GM20000 (cell line): ENCODE measurements at regions not wholly inside any gene's neighbourhood (a gene's known extent, or its start where the extent isn't known, plus 50 kb on each side); places are given as distances from the start of the nearest gene placed in this dataset.

Experiments
- DNase-seq: peaks from one replicate; pipeline ENCODE4 v3.0.0; 2012; ENCODE audit warnings: low spot score
- TF ChIP-seq, protein P1 (sequence below): IDR thresholded peaks from 2 replicates; pipeline ENCODE4 v1.5.1; 2012; ENCODE audit warnings: mild to moderate bottlenecking, control low read depth; ENCODE audit errors: extremely low read depth, missing control alignments

DNA sequence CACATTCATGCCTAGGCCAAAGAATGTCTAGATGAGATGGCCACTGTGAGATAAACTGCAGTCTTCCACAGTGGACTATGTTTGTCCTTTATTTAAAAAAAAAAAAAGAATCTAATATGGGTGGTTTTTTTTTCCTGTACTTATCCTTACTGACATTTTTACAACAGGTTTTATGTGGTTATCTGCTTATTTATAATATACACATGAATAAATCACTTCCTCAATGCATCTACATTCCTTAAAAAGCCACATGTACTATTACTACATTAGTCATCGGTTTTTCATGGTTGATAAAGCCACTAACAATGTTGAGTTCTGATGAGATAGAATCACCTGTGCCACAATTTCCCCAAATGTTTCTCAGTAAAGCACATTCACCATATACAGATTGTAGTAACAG, 341.3 kb upstream of the THBS1 start:
- DNase-seq: no peak
- TF ChIP-seq, protein P1, sequence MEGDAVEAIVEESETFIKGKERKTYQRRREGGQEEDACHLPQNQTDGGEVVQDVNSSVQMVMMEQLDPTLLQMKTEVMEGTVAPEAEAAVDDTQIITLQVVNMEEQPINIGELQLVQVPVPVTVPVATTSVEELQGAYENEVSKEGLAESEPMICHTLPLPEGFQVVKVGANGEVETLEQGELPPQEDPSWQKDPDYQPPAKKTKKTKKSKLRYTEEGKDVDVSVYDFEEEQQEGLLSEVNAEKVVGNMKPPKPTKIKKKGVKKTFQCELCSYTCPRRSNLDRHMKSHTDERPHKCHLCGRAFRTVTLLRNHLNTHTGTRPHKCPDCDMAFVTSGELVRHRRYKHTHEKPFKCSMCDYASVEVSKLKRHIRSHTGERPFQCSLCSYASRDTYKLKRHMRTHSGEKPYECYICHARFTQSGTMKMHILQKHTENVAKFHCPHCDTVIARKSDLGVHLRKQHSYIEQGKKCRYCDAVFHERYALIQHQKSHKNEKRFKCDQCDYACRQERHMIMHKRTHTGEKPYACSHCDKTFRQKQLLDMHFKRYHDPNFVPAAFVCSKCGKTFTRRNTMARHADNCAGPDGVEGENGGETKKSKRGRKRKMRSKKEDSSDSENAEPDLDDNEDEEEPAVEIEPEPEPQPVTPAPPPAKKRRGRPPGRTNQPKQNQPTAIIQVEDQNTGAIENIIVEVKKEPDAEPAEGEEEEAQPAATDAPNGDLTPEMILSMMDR: no peak

DNA sequence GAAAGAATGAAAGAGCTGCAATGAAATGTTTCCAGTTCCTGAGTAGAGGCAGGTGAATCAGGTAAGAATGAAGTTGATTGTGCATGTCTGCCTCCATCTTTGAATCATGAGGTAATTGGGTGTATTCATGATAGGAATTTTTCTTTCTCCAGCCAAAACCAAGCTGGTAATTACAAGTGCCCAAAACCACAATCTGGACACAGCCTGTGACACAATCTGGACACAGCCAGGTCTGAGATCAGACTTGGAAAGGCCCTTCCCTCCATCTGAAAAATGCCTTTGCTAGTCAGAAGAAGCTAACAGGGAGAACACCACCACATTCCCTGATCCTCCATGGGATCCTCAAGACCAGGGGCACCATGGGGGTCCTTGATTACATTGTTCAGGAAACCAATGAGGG, 338.5 kb upstream of the THBS1 start:
- TF ChIP-seq, protein P1: no peak
- no peak for DNase-seq

DNA sequence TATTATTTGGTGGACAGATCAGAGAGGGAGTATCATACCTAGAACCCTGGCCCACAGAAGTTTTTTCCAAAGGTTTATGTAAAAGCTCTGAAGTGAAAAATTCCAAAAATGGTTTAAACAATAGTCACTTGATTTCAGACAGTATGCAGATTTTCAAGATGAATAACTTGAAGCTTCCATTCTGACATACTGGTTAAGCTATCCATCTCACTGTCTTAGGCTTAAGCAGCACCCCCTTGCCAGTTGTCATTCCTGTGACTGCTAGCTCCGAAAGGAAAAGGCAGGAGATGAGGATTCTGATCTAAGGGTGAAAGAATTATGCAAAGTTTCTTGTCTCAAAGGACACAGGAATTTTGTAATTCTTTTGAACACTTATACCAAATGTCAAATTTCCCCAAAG, 337.5 kb upstream of the THBS1 start:
- TF ChIP-seq, protein P1: no peak
- no peak for DNase-seq

DNA sequence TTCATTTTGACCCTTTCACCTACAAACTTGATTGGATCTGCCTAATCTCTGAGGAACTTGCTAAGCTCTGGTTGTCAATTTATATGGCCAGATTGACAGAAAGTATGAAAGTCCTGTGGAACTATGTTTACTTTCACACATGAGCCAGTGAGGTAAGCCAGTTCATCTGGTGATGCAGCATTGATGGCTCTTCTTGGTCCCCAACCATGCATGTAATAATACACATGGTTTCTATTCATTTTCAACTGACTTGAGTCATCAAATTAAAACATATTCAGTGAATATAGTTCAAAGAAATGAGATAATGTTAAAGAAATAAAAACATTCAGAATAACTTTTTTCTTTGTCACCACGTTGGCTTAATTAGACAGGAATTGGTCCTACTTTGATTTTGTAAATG, 336.1 kb upstream of the THBS1 start:
- TF ChIP-seq, protein P1: no peak
- no peak for DNase-seq

DNA sequence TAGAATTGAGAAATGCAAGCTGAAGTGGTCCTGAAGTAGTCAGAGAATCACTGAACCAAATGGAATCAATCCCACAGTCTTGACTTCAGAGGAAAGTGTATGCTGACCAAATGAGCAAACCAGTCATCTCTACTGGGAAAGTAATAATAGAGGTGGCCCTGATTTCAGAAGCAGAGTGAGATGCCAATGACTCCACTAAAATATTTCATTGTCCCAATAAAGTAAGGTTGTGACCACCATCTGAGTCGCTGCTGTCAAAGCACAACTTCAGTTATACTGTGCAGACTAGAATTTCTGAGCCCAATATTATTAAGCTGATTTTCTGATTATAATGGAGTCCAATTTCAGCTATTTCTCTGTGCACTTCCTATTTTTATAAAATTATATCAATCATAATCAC, 334.4 kb upstream of the THBS1 start:
- no peak for DNase-seq
- TF ChIP-seq, protein P1: no peak

DNA sequence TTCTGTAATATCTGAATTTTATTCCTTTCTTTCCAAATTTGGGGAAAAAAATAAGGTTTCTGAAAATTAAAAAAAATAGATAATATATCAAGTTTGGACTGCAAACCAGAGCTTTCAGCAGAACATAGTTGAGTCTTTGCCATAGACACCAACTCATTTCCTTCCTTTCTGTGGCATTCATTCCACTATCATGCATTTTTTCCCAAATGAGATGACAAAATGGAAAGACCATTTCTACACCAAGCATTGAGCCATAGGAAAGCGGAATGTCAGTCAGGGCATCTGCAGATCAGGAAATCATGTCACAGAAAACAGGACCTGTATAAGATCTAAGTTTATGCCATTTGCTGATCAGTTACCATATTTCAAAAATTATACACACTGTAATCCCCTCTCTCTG, 333.3 kb upstream of the THBS1 start:
- no peak for DNase-seq
- TF ChIP-seq, protein P1: no peak

DNA sequence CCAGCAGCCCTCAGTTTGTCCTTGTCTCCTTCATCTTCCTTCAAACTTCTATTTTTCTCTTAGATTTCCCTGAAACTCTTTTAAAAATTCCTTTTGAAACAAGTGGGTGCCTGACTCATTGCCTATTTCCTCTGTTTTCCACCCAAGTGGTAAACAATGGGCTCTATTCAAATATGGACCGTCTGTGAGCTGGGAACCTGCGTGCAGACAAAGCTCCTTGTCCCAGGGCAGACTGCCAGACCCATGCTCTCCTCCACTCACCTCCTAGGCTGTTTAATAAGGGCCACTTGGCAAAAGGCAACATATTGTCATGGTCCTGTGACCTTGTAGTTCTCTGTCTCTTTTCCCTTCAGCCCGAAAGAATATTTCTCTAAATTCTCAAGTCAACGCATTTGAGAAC, 332.7 kb upstream of the THBS1 start:
- DNase-seq: no peak
- TF ChIP-seq, protein P1: no peak
